Right forelimb (tissue), 1 donor: ENCODE measurements at regions not wholly inside any gene's neighbourhood (a gene's known extent, or its start where the extent isn't known, plus 50 kb on each side); places are given as distances from the start of the nearest gene placed in this dataset.
"Not testable (repeated sequence)": the region's sequence is repeated elsewhere in the genome, so short reads cannot be mapped to it uniquely, and the experiment has no call there.

Experiments
- DNase-seq: peaks from one replicate; pipeline ENCODE4 v3.0.0-alpha.2; 2018

DNA sequence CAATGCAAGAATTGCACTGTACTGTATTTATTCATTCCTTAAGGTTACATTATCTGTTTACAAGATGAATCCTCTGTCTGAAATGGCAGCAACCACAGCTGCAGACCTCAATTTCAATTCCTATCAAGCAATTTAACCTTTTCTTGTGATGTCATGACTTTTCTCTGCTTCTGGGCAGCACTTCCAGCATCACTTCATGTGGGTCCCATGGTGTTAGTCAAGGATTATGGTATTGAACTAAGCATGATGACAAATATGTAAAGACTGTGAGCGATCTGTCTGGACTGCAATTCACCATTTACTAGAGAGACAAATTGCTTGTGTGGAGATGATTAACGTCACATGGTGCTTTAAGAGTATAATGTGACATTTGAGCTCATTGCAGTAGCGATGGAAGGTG is 90.5 kb upstream of the CCN2 start:
- DNase-seq = no peak

GRCh38 chr6:132028029-132028428 is 76.9 kb upstream of the CCN2 start:
- DNase-seq = no peak

DNA sequence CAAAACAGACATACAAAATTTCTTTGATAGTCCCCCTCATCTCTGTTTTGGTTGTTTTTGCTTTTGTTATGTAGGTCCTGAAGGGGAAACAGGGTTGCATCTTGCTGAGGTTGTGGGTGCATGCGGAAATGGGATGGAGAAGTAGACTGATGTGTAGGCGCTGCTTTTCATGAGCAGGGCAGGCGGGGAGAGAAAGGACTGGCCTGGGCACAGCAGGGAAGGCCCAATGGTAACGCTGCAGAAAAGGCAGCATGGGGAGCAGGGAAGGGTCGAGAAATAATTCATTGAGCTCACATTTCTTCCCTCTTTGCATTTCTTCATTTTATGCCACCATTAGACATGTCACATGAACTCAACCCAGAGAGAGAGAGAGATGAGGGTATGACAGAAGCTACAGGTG is 74.3 kb upstream of the CCN2 start:
- no peak for DNase-seq

- no peak for DNase-seq
Observed at GRCh38 chr6:132023490-132023889, 72.3 kb upstream of the CCN2 start.

GRCh38 chr6:132021552-132022375 is 70.6 kb upstream of the CCN2 start:
- DNase-seq = no peak

DNA sequence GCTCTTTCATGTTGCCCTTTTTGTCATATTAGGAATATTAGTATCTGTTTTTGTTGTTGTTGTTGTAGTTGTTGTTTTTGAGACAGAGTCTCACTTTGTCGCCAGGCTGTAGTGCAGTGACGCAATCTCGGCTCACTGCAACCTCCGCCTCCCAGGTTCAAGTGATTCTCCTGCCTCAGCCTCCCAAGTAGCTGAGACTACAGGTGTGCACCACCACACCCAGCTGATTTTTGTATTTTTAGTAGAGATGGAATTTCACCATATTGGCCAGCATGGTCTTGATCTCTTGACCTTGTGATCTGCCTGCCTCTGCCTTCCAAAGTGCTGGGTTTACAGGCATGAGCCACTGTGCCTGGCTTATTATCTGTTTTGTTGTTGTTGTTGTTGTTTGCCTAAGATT is 69.7 kb upstream of the CCN2 start:
- not testable (repeated sequence) for DNase-seq

DNA sequence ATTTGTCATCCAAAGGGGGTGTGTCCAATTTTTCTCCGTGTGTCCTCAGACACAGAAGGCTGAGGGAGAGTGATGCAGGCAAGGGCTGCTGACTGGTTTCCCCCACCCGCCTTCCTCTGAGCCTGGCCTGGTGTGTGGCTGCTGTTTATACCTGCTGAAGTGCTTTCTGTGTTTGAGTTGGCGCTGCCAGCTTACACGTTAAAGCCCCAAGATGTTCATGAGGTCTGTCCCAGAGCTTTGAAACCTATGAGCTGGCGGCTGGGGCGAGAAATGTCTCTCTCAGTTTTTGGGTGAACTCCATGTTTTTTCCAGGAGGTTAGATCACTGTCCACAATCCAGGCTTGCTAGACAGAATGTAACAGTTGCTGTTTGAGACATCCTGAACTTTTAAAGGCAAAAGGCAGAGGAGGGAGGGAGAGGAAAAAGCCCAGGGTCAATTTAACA is 69.0 kb upstream of the CCN2 start:
- DNase-seq = peak; percentile 54

DNA sequence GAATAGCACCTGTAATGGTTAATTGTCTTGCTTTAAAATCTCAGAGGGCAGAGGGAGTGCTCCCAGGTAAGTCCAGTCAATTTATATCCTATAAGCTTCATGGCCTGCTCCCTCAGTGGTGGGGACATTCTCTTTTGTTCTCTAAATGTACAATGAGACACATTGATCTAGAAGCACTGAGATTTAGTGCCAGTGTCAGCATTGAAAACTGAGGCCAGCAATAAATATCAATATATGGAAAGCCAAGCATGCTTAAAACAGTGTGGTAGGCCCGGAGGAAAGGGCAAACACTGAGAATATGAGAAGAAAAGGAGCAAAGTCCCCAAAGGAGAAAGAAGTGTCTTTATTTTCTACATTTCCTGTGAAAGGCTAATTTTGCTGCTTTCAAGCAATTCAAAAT is 68.4 kb upstream of the CCN2 start:
- DNase-seq = no peak

- DNase-seq = no peak
Observed at GRCh38 chr6:132017942-132018341, 66.8 kb upstream of the CCN2 start.

- no peak for DNase-seq
Observed at GRCh38 chr6:132016396-132016795, 65.2 kb upstream of the CCN2 start.

- DNase-seq = no peak
Observed at GRCh38 chr6:132011582-132011981, 60.4 kb upstream of the CCN2 start.

DNA sequence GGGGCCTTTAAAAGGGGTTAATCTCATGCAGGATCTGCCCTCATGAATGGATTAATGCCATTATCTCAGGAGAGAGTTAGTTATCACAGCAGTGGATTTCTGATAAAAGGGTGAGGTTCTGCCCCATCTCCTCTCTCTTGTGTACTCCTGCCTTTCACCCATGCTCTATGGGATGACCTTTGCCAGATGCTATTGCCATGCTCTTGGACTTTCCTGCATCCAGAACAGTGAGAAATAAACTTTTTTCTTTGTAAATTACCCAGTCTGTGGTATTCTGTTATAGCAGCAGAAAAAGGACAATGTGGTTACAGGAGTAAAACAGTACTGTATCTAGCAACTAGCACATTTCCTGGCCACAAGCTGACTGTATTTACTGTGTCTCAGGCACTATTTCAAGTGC is 58.0 kb upstream of the CCN2 start:
- no peak for DNase-seq

DNA sequence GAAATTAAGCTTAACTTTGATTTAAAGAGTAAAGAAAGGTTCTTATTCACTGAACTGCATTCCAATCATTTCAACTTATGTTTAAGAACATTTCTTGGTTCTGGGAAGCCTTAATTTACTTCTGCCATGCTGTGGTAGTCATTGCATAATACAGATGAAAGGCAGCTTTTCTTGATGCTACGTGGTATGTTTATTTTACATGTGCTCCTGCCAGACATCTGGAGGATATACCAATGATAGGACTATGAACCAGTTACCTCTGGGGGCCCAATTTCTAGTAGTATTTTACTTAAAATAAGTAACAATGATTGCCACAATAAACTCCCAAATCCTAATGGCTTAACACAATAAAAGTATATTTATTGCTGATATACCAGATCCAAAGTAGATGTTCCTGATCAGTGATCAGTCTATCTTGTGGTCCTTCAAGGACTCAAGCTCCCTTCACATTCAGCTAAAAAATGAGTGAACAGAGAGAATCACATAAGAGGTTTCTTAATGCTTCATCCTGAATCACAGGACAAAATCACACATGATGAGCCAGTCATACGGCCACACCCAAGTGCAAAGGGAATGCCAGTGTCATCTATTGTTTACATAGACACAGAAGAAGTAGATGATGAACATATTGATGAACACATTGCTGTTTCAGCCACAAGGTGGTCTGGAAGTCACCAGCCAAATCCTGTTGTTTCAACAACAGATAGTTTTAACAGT is 56.5 kb upstream of the CCN2 start:
- no peak for DNase-seq

GRCh38 chr6:132005178-132005577 is 54.0 kb upstream of the CCN2 start:
- DNase-seq = no peak

DNA sequence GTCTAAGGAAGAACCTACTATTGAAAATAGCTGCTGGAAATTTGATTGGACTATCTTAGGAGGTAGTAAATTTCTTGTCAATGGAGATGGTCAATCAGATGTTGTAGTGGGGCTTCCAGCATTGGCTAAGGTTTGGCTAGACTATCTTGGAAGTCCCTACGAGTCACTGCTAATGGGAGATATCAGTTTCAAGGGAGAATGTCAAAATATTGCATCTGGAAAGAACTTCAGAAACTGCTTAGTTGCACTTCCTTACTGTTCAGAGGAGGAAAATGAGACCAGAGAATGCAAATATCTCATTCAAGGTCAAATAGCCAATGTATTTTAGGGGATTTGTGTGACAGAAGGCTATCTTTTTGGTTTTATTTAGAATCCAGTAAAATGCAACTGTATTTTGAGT is 53.5 kb upstream of the CCN2 start:
- no peak for DNase-seq

- DNase-seq = no peak
Observed at GRCh38 chr6:132003516-132004178, 52.5 kb upstream of the CCN2 start.
